ENCODE measurements at regions not wholly inside any gene's neighbourhood (a gene's known extent, or its start where the extent isn't known, plus 50 kb on each side); places are given as distances from the start of the nearest gene placed in this dataset.

GRCh38 chr2:23208339-23208738, 176.6 kb upstream of the KLHL29 start:
- POLR2A ChIA-PET = no interaction called here
- TF ChIP-seq CTCF (IDR thresholded peaks at IDR 0.05; ENCODE audit: insufficient read depth, low read depth, low read length) = no peak
- CTCF ChIA-PET = interaction anchor here (0.6 to 1.5 kb wide), 2 partner anchors 10 to 63 kb away, joined by 3 to 4 read pairs; no protein-coding TSS in a partner anchor
- no peak overlapping the region for H3K4me3 ChIP-seq (ENCODE audit: low read depth, low read length)
- H3K36me3 ChIP-seq (ENCODE audit: control insufficient read depth, insufficient read depth, low read length) = no peaks in the 10 kb centered on the region
- H3K27me3 ChIP-seq (ENCODE audit: control insufficient read depth, insufficient read depth, low read length) = no peaks in the 10 kb centered on the region
- no peak for DNase-seq (ENCODE audit: low read depth)

GRCh38 chr2:23209059-23209458, 175.9 kb upstream of the KLHL29 start:
- Histone ChIP-seq H3K27me3 (ENCODE audit: control insufficient read depth, insufficient read depth, low read length) (no peaks in the 10 kb centered on the region), H3K4me3 (ENCODE audit: low read depth, low read length) (no peak overlapping the region), H3K36me3 (ENCODE audit: control insufficient read depth, insufficient read depth, low read length) (no peaks in the 10 kb centered on the region)
- TF ChIP-seq CTCF (IDR thresholded peaks at IDR 0.05; ENCODE audit: insufficient read depth, low read depth, low read length) = no peak
- CTCF ChIA-PET = interaction anchor here (0.6 kb wide), 1 partner anchor 64 kb away, joined by 3 read pairs; no protein-coding TSS in a partner anchor
- DNase-seq (ENCODE audit: low read depth) = no peak
- POLR2A ChIA-PET = no interaction called here

- POLR2A ChIA-PET = no interaction called here
- TF ChIP-seq CTCF (IDR thresholded peaks at IDR 0.05; ENCODE audit: insufficient read depth, low read depth, low read length) = no peak
- CTCF ChIA-PET = interaction anchor here (0.6 to 1.0 kb wide), 4 partner anchors 10 to 140 kb away, joined by 3 read pairs; no protein-coding TSS in a partner anchor
Measured at GRCh38 chr2:23211987-23212583, 172.9 kb upstream of the KLHL29 start.

GRCh38 chr2:23213196-23213595, 171.8 kb upstream of the KLHL29 start:
- Histone ChIP-seq H3K4me3 (ENCODE audit: low read depth, low read length) (no peak overlapping the region), H3K27me3 (ENCODE audit: control insufficient read depth, insufficient read depth, low read length) (no peaks in the 10 kb centered on the region), H3K36me3 (ENCODE audit: control insufficient read depth, insufficient read depth, low read length) (no peaks in the 10 kb centered on the region)
- CTCF ChIA-PET = no interaction called here
- no peak for TF ChIP-seq CTCF (IDR thresholded peaks at IDR 0.05; ENCODE audit: insufficient read depth, low read depth, low read length)
- POLR2A ChIA-PET = no interaction called here
- no peak for DNase-seq (ENCODE audit: low read depth)

More at GRCh38 chr2:23211987-23212583, 172.9 kb upstream of the KLHL29 start:
- no peak for DNase-seq (ENCODE audit: low read depth)
- Histone ChIP-seq H3K4me3 (ENCODE audit: low read depth, low read length) (no peak overlapping the region), H3K36me3 (ENCODE audit: control insufficient read depth, insufficient read depth, low read length) (no peaks in the 10 kb centered on the region), H3K27me3 (ENCODE audit: control insufficient read depth, insufficient read depth, low read length) (no peaks in the 10 kb centered on the region)

- ChIA-PET POLR2A (no interaction called here), CTCF (no interaction called here)
- Histone ChIP-seq H3K36me3 (ENCODE audit: control insufficient read depth, insufficient read depth, low read length) (no peaks in the 10 kb centered on the region), H3K4me3 (ENCODE audit: low read depth, low read length) (no peak overlapping the region), H3K27me3 (ENCODE audit: control insufficient read depth, insufficient read depth, low read length) (no peaks in the 10 kb centered on the region)
- TF ChIP-seq CTCF (IDR thresholded peaks at IDR 0.05; ENCODE audit: insufficient read depth, low read depth, low read length) = no peak
- DNase-seq (ENCODE audit: low read depth) = no peak
Measured at GRCh38 chr2:23215016-23215415, 170.0 kb upstream of the KLHL29 start.

Measured in BJ (cell line).